Upper lobe of left lung (tissue), 4 donors: ENCODE measurements at regions not wholly inside any gene's neighbourhood (a gene's known extent, or its start where the extent isn't known, plus 50 kb on each side); places are given as distances from the start of the nearest gene placed in this dataset.

Experiments
- EP300 ChIP-seq, 4 donors: sonication (generic); formaldehyde crosslinking; IDR thresholded peaks; one replicate each; pipeline ENCODE4 v1.5.1; 2017; ENCODE audit warnings: antibody characterized with exemption in 4 of 4, control low read depth in 2 of 4
- POLR2A ChIP-seq, 4 donors: fragments of 450-650 bp; IDR thresholded peaks; one replicate each; pipeline ENCODE4 v1.5.1; 2016 to 2017; ENCODE audit warnings: antibody characterized with exemption in 4 of 4, mild to moderate bottlenecking in 2 of 4
- TF ChIP-seq, protein P1 (sequence below), 6 experiments: fragments of 450-650 bp in 4 of 6; fragments of 200-600 bp in 2 of 6; sonication (generic) in 2 of 6; IDR thresholded peaks; one replicate each; pipeline ENCODE4 v1.5.1; 2016 to 2019; ENCODE audit warnings: antibody characterized with exemption in 6 of 6

- TF ChIP-seq, protein P1, sequence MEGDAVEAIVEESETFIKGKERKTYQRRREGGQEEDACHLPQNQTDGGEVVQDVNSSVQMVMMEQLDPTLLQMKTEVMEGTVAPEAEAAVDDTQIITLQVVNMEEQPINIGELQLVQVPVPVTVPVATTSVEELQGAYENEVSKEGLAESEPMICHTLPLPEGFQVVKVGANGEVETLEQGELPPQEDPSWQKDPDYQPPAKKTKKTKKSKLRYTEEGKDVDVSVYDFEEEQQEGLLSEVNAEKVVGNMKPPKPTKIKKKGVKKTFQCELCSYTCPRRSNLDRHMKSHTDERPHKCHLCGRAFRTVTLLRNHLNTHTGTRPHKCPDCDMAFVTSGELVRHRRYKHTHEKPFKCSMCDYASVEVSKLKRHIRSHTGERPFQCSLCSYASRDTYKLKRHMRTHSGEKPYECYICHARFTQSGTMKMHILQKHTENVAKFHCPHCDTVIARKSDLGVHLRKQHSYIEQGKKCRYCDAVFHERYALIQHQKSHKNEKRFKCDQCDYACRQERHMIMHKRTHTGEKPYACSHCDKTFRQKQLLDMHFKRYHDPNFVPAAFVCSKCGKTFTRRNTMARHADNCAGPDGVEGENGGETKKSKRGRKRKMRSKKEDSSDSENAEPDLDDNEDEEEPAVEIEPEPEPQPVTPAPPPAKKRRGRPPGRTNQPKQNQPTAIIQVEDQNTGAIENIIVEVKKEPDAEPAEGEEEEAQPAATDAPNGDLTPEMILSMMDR (IDR thresholded peaks at IDR 0.05), result no peak
- TF ChIP-seq EP300 (IDR thresholded peaks at IDR 0.05) (no peak), POLR2A (IDR thresholded peaks at IDR 0.05) (no peak)
Measured at GRCh38 chr15:96171853-96172296, 158.6 kb upstream of the NR2F2 start.
